ENCODE measurements at regions not wholly inside any gene's neighbourhood (a gene's known extent, or its start where the extent isn't known, plus 50 kb on each side); places are given as distances from the start of the nearest gene placed in this dataset.

- TF ChIP-seq EZH2 (IDR thresholded peaks at IDR 0.05; ENCODE audit: low read depth) = no peak
- TF ChIP-seq CTCF (conservative IDR thresholded peaks at IDR 0.05) = no peak
Observed at GRCh38 chr5:116814626-116815385, 240.2 kb upstream of the SEMA6A start.
